ENCODE measurements at regions not wholly inside any gene's neighbourhood (a gene's known extent, or its start where the extent isn't known, plus 50 kb on each side); places are given as distances from the start of the nearest gene placed in this dataset.

DNA sequence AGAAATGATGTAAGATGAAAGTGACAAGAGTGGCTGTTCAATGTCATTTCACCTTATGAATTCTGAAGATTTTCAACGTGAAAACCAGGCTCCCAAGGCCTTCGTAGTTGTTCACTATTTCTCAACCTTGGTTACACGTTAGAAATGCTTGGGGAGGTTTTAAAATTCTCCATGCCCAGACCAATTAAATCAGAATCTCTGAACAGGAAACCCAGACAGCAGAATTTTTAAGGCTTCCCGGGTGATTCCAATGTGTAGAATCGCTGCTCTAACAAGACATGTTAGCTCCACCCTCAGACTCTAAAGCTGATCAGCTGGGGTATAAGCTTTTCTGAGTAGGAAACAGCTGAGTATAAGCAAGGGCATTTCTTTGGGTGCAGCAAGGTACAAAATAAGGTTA is 160.4 kb upstream of the TET2 start:
- H3K4me3 Mint-ChIP-seq, result no peak overlapping the region
- no peaks in the 10 kb centered on the region for H3K4me1 Mint-ChIP-seq
- no peak overlapping the region for H3K27ac ChIP-seq (ENCODE audit: low read length in 2 of 2)
- H2AFZ ChIP-seq (ENCODE audit: insufficient read depth, low read depth, low read length, poor library complexity, severe bottlenecking), result no peak overlapping the region
- H3K4me2 ChIP-seq (replicated peaks; ENCODE audit: low read depth, low read length, poor library complexity, severe bottlenecking), result no peak overlapping the region
- no peaks in the 10 kb centered on the region for H4K20me1 ChIP-seq (ENCODE audit: control insufficient read depth, insufficient read depth, low read length, poor library complexity, severe bottlenecking)
- H3K9me3 Mint-ChIP-seq (ENCODE audit: insufficient read depth), result no peaks in the 10 kb centered on the region
- ATAC-seq (ENCODE audit: low read depth) (no peak), DNase-seq (no peak)
- H3K4me3 ChIP-seq (ENCODE audit: control extremely low read depth in 1 of 5, extremely low read depth in 1 of 5, insufficient read depth in 1 of 5, low read depth in 2 of 5, low read length in 4 of 5), result no peak overlapping the region
- no peaks in the 10 kb centered on the region for H3K9me3 ChIP-seq (ENCODE audit: control extremely low read depth in 1 of 3, control insufficient read depth in 2 of 3, insufficient read depth in 1 of 3, low read length in 2 of 3)
- H3K27me3 Mint-ChIP-seq, result no peaks in the 10 kb centered on the region
- no peaks in the 10 kb centered on the region for H3K79me2 ChIP-seq (ENCODE audit: control insufficient read depth, insufficient read depth, low read length)
- ChIA-PET POLR2A (no interaction called here), CTCF (no interaction called here)
- H3K4me1 ChIP-seq (ENCODE audit: control insufficient read depth in 2 of 2, insufficient read depth in 2 of 2, low read length in 2 of 2), result no peaks in the 10 kb centered on the region
- 89% methylated on average over 3 of the region's 5 CpGs for WGBS (ENCODE audit: insufficient coverage)
- TF ChIP-seq EZH2 (IDR thresholded peaks at IDR 0.05; ENCODE audit: borderline replicate concordance, insufficient read depth, low read depth, low read length, poor library complexity, severe bottlenecking) (no peak), CTCF (IDR thresholded peaks at IDR 0.05) (no peak)
- H3K36me3 ChIP-seq (replicated peaks in 1 of 2; ENCODE audit: control extremely low read depth in 1 of 2, control insufficient read depth in 1 of 2, extremely low read depth in 1 of 2, insufficient read depth in 2 of 2, low read length in 1 of 2), result no peaks in the 10 kb centered on the region
- no peak overlapping the region for H3K9ac ChIP-seq (ENCODE audit: low read length)
- intact Hi-C loops (cut with micrococcal nuclease), result no loop called here
- H3K27me3 ChIP-seq (replicated peaks in 1 of 4; ENCODE audit: control extremely low read depth in 1 of 4, control insufficient read depth in 3 of 4, insufficient read depth in 4 of 4, low read length in 3 of 4), result no peaks in the 10 kb centered on the region
- no peak overlapping the region for H3K27ac Mint-ChIP-seq

DNA sequence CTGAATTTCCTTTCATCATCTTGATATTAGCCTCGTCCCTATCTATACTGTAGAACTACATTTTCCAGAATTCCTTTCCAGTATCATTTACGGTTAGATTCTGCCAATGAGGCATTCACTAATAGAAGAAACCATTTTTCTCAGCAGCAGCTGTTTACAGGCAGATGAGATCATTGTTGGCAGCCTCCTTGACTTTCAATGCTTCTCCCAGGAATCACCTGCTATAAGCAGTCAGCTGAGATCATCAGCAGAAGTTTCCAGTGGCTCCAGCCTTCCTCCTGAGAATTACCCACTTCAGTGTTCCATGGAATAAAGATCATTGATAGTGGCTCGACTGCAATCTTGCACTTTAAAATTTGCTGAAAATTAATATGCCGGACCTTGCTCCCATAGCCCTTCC is 157.3 kb upstream of the TET2 start:
- H3K4me2 ChIP-seq (replicated peaks; ENCODE audit: low read depth, low read length, poor library complexity, severe bottlenecking), result no peak overlapping the region
- H3K4me3 ChIP-seq (ENCODE audit: control extremely low read depth in 1 of 5, extremely low read depth in 1 of 5, insufficient read depth in 1 of 5, low read depth in 2 of 5, low read length in 4 of 5), result no peak overlapping the region
- ChIA-PET CTCF (no interaction called here), POLR2A (no interaction called here)
- H3K27me3 ChIP-seq (replicated peaks in 1 of 4; ENCODE audit: control extremely low read depth in 1 of 4, control insufficient read depth in 3 of 4, insufficient read depth in 4 of 4, low read length in 3 of 4), result no peaks in the 10 kb centered on the region
- WGBS (ENCODE audit: insufficient coverage), result 85% methylated on average over 4 of the region's 4 CpGs
- no peak overlapping the region for H3K9ac ChIP-seq (ENCODE audit: low read length)
- H3K4me1 ChIP-seq (ENCODE audit: control insufficient read depth in 2 of 2, insufficient read depth in 2 of 2, low read length in 2 of 2), result no peaks in the 10 kb centered on the region
- no peaks in the 10 kb centered on the region for H3K27me3 Mint-ChIP-seq
- DNase-seq (no peak), ATAC-seq (ENCODE audit: low read depth) (no peak)
- intact Hi-C loops (cut with micrococcal nuclease), result no loop called here
- no peak for TF ChIP-seq EZH2 (IDR thresholded peaks at IDR 0.05; ENCODE audit: borderline replicate concordance, insufficient read depth, low read depth, low read length, poor library complexity, severe bottlenecking)
- TF ChIP-seq CTCF (IDR thresholded peaks at IDR 0.05), result no peak
- no peaks in the 10 kb centered on the region for H3K4me1 Mint-ChIP-seq
- no peak overlapping the region for H3K27ac Mint-ChIP-seq
- no peak overlapping the region for H3K4me3 Mint-ChIP-seq
- H3K9me3 ChIP-seq (ENCODE audit: control extremely low read depth in 1 of 3, control insufficient read depth in 2 of 3, insufficient read depth in 1 of 3, low read length in 2 of 3), result no peaks in the 10 kb centered on the region
- H3K27ac ChIP-seq (ENCODE audit: low read length in 2 of 2), result no peak overlapping the region
- H3K79me2 ChIP-seq (ENCODE audit: control insufficient read depth, insufficient read depth, low read length), result no peaks in the 10 kb centered on the region
- H4K20me1 ChIP-seq (ENCODE audit: control insufficient read depth, insufficient read depth, low read length, poor library complexity, severe bottlenecking), result no peaks in the 10 kb centered on the region
- H2AFZ ChIP-seq (ENCODE audit: insufficient read depth, low read depth, low read length, poor library complexity, severe bottlenecking), result no peak overlapping the region
- peaks cover 4% of the 10 kb centered on the region for H3K9me3 Mint-ChIP-seq (ENCODE audit: insufficient read depth)
- H3K36me3 ChIP-seq (replicated peaks in 1 of 2; ENCODE audit: control extremely low read depth in 1 of 2, control insufficient read depth in 1 of 2, extremely low read depth in 1 of 2, insufficient read depth in 2 of 2, low read length in 1 of 2), result no peaks in the 10 kb centered on the region
